ENCODE measurements at regions not wholly inside any gene's neighbourhood (a gene's known extent, or its start where the extent isn't known, plus 50 kb on each side); places are given as distances from the start of the nearest gene placed in this dataset.
"Not testable (repeated sequence)": the region's sequence is repeated elsewhere in the genome, so short reads cannot be mapped to it uniquely, and the experiment has no call there.

DNA sequence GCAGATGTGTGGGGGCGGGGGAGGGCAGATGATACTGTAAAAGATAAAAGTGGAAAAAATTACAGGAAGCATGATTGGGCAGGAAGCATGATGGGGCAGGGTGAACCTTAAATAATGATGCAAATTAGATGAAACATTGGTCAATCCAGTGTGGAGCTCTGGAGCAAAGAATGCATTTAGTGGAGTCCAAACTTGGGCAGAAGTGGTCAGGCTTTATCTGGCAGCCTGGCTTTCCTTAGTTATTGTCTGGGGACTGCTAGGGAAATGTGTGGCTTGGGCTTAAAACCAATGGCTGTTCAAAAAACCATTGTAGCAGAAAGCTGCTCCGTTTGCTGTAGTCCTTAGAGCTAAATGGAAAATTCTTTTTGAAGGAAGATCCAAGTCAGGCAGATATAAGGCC, 1077.3 kb upstream of the MIR17HG start:
- Histone ChIP-seq H3K27ac (ENCODE audit: low read depth, low read length) (no peak overlapping the region), H2AFZ (ENCODE audit: low read length) (no peak overlapping the region), H3K4me3 (ENCODE audit: insufficient read depth, low read length) (no peak overlapping the region), H3K36me3 (ENCODE audit: insufficient read depth, low read length) (no peaks in the 10 kb centered on the region), H3K27me3 (ENCODE audit: insufficient read depth, low read length) (no peaks in the 10 kb centered on the region), H3K4me2 (ENCODE audit: insufficient read depth, low read length) (no peak overlapping the region), H4K20me1 (ENCODE audit: insufficient read depth, low read length) (no peaks in the 10 kb centered on the region), H3K79me2 (ENCODE audit: insufficient read depth, low read length) (no peaks in the 10 kb centered on the region), H3K4me1 (ENCODE audit: insufficient read depth, low read length) (no peaks in the 10 kb centered on the region), H3K9me3 (ENCODE audit: low read depth, low read length) (peaks cover 3% of the 10 kb centered on the region)
- no peak for DNase-seq (ENCODE audit: insufficient read length, low spot score, missing footprints)
- TF ChIP-seq CTCF (IDR thresholded peaks at IDR 0.05; ENCODE audit: extremely low read depth, low read depth, low read length) = no peak

DNA sequence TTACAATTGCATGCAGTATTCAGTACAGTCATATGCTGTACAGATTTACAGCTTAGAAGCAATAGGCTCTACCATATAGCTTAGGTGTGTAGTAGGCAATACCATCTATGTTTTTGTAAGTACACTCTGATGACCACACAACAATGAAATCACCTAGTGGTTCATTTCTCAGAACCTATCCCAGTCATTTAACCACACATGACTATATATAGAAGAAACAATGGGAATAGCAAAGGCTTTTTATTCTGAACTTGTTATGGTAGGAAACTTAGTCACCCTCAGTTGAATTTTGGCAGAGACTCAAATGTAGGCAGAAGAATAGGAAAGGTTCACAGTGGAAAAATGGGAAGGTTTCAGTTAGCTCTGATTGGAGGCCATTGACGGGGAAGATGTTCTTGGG, 1075.1 kb upstream of the MIR17HG start:
- no peak overlapping the region for H3K4me3 ChIP-seq (ENCODE audit: insufficient read depth, low read length)
- no peak for TF ChIP-seq CTCF (IDR thresholded peaks at IDR 0.05; ENCODE audit: extremely low read depth, low read depth, low read length)
- no peaks in the 10 kb centered on the region for H3K27me3 ChIP-seq (ENCODE audit: insufficient read depth, low read length)
- no peak overlapping the region for H3K27ac ChIP-seq (ENCODE audit: low read depth, low read length)
- no peaks in the 10 kb centered on the region for H3K79me2 ChIP-seq (ENCODE audit: insufficient read depth, low read length)
- H4K20me1 ChIP-seq (ENCODE audit: insufficient read depth, low read length) = no peaks in the 10 kb centered on the region
- no peak for DNase-seq (ENCODE audit: insufficient read length, low spot score, missing footprints)
- no peak overlapping the region for H2AFZ ChIP-seq (ENCODE audit: low read length)
- no peaks in the 10 kb centered on the region for H3K4me1 ChIP-seq (ENCODE audit: insufficient read depth, low read length)
- H3K36me3 ChIP-seq (ENCODE audit: insufficient read depth, low read length) = no peaks in the 10 kb centered on the region
- H3K4me2 ChIP-seq (ENCODE audit: insufficient read depth, low read length) = no peak overlapping the region
- H3K9me3 ChIP-seq (ENCODE audit: low read depth, low read length) = peaks cover 3% of the 10 kb centered on the region

- no peaks in the 10 kb centered on the region for H3K4me1 ChIP-seq (ENCODE audit: insufficient read depth, low read length)
- no peaks in the 10 kb centered on the region for H3K9me3 ChIP-seq (ENCODE audit: low read depth, low read length)
- no peak overlapping the region for H2AFZ ChIP-seq (ENCODE audit: low read length)
- no peak overlapping the region for H3K27ac ChIP-seq (ENCODE audit: low read depth, low read length)
- H3K4me2 ChIP-seq (ENCODE audit: insufficient read depth, low read length) = no peak overlapping the region
- no peak for TF ChIP-seq CTCF (IDR thresholded peaks at IDR 0.05; ENCODE audit: extremely low read depth, low read depth, low read length)
- no peaks in the 10 kb centered on the region for H3K79me2 ChIP-seq (ENCODE audit: insufficient read depth, low read length)
- H4K20me1 ChIP-seq (ENCODE audit: insufficient read depth, low read length) = no peaks in the 10 kb centered on the region
- H3K36me3 ChIP-seq (ENCODE audit: insufficient read depth, low read length) = no peaks in the 10 kb centered on the region
- no peak for DNase-seq (ENCODE audit: insufficient read length, low spot score, missing footprints)
- H3K27me3 ChIP-seq (ENCODE audit: insufficient read depth, low read length) = no peaks in the 10 kb centered on the region
- H3K4me3 ChIP-seq (ENCODE audit: insufficient read depth, low read length) = no peak overlapping the region
Observed at GRCh38 chr13:90276216-90276615, 1071.3 kb upstream of the MIR17HG start.

GRCh38 chr13:90278231-90278630, 1069.3 kb upstream of the MIR17HG start:
- H3K27me3 ChIP-seq (ENCODE audit: insufficient read depth, low read length); H4K20me1 ChIP-seq (ENCODE audit: insufficient read depth, low read length); H3K36me3 ChIP-seq (ENCODE audit: insufficient read depth, low read length); H3K4me3 ChIP-seq (ENCODE audit: insufficient read depth, low read length); DNase-seq (ENCODE audit: insufficient read length, low spot score, missing footprints); H3K79me2 ChIP-seq (ENCODE audit: insufficient read depth, low read length); H3K9me3 ChIP-seq (ENCODE audit: low read depth, low read length); H3K27ac ChIP-seq (ENCODE audit: low read depth, low read length); H3K4me2 ChIP-seq (ENCODE audit: insufficient read depth, low read length); H3K4me1 ChIP-seq (ENCODE audit: insufficient read depth, low read length); H2AFZ ChIP-seq (ENCODE audit: low read length): not testable (repeated sequence)

DNA sequence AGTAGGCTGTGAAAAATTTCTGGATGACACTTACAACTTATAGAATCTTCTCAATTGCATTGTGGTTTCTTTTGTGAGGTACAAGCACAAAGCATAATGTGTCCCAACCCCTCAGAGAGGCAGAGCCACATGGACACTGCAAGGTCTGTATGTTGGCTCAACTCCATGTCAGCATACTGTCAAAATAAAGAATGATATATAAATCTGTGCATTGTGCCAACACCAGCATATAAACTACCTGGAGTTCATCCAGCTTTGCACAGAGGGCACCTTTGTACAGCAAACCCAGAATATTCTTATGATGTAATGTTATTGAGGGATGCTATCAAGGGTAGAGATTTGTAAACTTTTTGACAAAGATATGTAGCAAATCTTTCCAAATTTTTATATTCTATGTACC, 1065.8 kb upstream of the MIR17HG start:
- H3K9me3 ChIP-seq (ENCODE audit: low read depth, low read length) = no peaks in the 10 kb centered on the region
- H3K36me3 ChIP-seq (ENCODE audit: insufficient read depth, low read length) = no peaks in the 10 kb centered on the region
- H3K27ac ChIP-seq (ENCODE audit: low read depth, low read length) = no peak overlapping the region
- no peak overlapping the region for H2AFZ ChIP-seq (ENCODE audit: low read length)
- TF ChIP-seq CTCF (IDR thresholded peaks at IDR 0.05; ENCODE audit: extremely low read depth, low read depth, low read length) = no peak
- H3K4me1 ChIP-seq (ENCODE audit: insufficient read depth, low read length) = no peaks in the 10 kb centered on the region
- H3K4me2 ChIP-seq (ENCODE audit: insufficient read depth, low read length) = no peak overlapping the region
- H4K20me1 ChIP-seq (ENCODE audit: insufficient read depth, low read length) = no peaks in the 10 kb centered on the region
- DNase-seq (ENCODE audit: insufficient read length, low spot score, missing footprints) = no peak
- H3K4me3 ChIP-seq (ENCODE audit: insufficient read depth, low read length) = no peak overlapping the region
- H3K27me3 ChIP-seq (ENCODE audit: insufficient read depth, low read length) = no peaks in the 10 kb centered on the region
- no peaks in the 10 kb centered on the region for H3K79me2 ChIP-seq (ENCODE audit: insufficient read depth, low read length)

Measured in osteoblast (primary cell).